ENCODE measurements at regions not wholly inside any gene's neighbourhood (a gene's known extent, or its start where the extent isn't known, plus 50 kb on each side); places are given as distances from the start of the nearest gene placed in this dataset.

DNA sequence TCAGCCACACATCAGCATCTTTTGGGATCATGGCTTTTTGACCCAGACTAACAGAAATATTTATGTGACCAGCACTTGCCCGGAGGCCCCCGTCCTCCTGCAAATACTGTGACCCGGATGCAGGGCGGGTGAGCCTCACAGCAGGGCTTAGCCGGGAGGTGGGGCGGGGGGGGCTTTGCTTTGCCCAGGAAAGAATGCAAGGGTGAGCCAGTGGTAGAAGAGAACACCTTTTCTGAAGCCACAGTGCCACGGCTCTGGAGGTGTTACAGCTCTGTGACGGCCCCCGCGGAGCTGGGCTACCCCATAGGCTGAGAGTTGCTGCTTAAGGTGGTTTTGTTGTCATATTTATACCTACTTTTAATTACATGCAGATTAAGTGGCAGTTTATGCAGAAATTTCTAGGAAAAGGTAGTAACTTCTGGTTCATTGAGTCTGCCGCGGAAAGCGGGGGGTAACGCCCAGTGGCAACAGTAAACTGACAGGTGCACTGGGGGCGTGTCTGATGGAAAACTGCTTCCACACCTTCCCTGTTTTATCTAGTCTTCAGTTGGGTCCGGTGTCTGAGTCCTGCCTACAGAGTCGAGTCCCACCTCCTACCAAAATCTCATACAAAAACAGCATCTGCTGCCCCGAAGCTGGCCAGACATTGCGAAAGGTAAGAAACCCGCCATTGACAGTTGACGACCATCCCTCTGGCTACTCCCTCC, 187.9 kb downstream of the TEX29 start:
- no peaks in the 10 kb centered on the region for H3K9me3 ChIP-seq
- intact Hi-C loops (cut with DNase I), result no loop called here
- H3K36me3 ChIP-seq, result no peaks in the 10 kb centered on the region
- no peak for TF ChIP-seq POLR2A (IDR thresholded peaks at IDR 0.05)
- TF ChIP-seq, protein P1, sequence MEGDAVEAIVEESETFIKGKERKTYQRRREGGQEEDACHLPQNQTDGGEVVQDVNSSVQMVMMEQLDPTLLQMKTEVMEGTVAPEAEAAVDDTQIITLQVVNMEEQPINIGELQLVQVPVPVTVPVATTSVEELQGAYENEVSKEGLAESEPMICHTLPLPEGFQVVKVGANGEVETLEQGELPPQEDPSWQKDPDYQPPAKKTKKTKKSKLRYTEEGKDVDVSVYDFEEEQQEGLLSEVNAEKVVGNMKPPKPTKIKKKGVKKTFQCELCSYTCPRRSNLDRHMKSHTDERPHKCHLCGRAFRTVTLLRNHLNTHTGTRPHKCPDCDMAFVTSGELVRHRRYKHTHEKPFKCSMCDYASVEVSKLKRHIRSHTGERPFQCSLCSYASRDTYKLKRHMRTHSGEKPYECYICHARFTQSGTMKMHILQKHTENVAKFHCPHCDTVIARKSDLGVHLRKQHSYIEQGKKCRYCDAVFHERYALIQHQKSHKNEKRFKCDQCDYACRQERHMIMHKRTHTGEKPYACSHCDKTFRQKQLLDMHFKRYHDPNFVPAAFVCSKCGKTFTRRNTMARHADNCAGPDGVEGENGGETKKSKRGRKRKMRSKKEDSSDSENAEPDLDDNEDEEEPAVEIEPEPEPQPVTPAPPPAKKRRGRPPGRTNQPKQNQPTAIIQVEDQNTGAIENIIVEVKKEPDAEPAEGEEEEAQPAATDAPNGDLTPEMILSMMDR (IDR thresholded peaks at IDR 0.05), result no peak
- no peak for DNase-seq
- no peaks in the 10 kb centered on the region for H3K4me1 ChIP-seq
- WGBS, 2 donors, result 90 to 93% methylated on average over 20 to 21 of the region's 21 CpGs
- no peaks in the 10 kb centered on the region for H3K27me3 ChIP-seq
- no peak overlapping the region for H3K27ac ChIP-seq
- no peak overlapping the region for H3K4me3 ChIP-seq (replicated peaks in 1 of 3)

DNA sequence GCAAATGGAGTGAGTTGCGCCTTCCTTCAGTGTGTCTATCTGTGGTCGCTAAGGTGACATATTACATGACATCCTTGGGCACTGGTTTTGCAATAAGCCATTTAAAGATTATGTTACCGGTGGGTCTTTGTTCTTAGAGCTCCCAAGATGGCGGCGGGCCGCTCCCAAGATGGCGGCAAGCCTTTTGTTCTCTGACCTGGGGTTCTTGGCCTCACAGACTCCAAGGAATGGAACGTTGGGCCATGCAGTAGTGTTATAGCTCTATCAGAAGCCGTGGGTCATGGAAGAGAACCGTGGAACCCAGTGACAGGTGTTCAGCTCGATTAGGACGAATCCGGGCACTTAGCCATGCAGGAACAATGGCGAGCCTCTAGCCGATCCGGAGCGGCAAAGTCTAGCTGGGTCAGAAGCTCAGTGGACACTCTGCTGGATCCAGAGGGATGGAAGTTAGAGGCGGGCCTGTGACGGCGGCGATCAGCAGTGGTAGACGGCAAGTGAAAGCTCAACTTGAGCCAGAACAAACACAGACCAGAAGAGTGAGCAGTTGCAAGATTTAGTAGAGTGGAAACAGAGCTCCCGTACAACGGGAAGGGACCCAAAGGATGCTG, 188.6 kb downstream of the TEX29 start:
- 71 to 80% methylated on average over 24 of the region's 24 CpGs for WGBS, 2 donors
- Histone ChIP-seq H3K27ac (no peak overlapping the region), H3K36me3 (no peaks in the 10 kb centered on the region), H3K27me3 (no peaks in the 10 kb centered on the region), H3K4me3 (replicated peaks in 1 of 3) (no peak overlapping the region), H3K9me3 (no peaks in the 10 kb centered on the region), H3K4me1 (no peaks in the 10 kb centered on the region)
- intact Hi-C loops (cut with DNase I), result no loop called here
- no peak for TF ChIP-seq POLR2A (IDR thresholded peaks at IDR 0.05)
- TF ChIP-seq, protein P1 (IDR thresholded peaks at IDR 0.05), result no peak
- no peak for DNase-seq

DNA sequence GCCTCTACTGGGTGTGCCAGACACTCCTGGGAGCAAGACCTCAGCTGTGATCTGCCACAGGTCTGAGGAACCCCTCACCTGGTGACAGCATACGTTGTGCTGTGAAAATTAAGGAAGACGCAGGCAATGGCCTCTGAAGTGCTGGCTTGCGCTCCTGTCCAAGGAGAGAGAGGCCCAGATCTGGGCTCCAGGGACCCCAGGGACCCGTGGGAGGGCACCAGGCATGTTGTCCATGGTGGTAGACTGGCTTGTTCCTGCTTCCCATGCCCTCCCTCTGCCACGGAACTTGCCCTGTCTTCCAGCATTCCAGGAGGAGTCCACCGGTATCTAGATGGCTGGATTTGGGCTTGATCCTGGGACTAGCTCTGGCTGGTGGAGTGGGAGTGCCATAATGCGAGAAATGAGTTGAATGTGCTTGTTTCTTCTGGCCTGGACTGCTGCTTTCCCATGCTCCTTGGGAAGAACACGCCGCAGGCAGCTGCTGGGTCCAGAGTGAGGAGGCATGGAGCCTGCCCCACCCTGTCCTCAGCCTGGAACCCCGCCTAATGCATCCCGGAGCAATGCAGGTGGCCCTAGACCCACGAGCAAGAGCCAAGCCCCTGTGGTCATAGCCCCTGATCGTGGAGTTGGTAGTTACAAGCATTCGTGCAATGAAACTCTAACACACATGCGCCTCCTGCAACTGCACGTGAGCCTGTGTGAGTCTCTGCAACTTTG, 190.2 kb downstream of the TEX29 start:
- no peaks in the 10 kb centered on the region for H3K27me3 ChIP-seq
- TF ChIP-seq POLR2A (IDR thresholded peaks at IDR 0.05), result no peak
- TF ChIP-seq, protein P1 (IDR thresholded peaks at IDR 0.05), result no peak
- H3K4me3 ChIP-seq (replicated peaks in 1 of 3), result no peak overlapping the region
- H3K9me3 ChIP-seq, result no peaks in the 10 kb centered on the region
- H3K36me3 ChIP-seq, result no peaks in the 10 kb centered on the region
- H3K4me1 ChIP-seq, result no peaks in the 10 kb centered on the region
- no peak overlapping the region for H3K27ac ChIP-seq
- intact Hi-C loops (cut with DNase I), result no loop called here
- 84 to 90% methylated on average over 12 to 16 of the region's 16 CpGs for WGBS, 2 donors
- DNase-seq, result no peak

DNA sequence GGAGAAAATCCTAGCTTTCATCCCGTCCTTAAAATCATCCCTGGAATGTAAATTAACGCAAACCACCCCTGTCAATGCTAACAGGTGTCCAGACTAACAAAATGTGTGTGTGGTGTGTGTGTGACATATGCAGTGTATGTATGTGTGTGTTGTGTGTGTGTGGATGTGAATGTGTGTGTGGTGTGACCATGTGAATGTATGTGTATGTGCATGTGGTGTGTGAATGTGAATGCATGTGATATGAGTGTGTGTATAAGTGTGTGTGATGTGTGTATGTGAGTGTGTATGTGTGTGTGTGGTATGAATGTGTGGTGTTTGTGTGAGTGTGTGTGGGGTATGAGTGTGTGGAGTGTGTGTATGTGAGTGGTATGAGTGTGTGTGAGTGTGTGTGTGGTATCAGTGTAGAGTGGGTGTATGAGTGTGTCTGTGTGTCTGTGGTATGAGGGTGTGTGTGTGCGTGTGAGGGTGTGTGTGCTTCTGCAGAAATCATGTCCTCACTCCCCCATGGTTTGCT, 190.8 kb downstream of the TEX29 start:
- intact Hi-C loops (cut with DNase I), result no loop called here
- no peaks in the 10 kb centered on the region for H3K36me3 ChIP-seq
- H3K27me3 ChIP-seq, result no peaks in the 10 kb centered on the region

More for the DNA sequence above, 190.8 kb downstream of the TEX29 start:
- DNase-seq, result no peak
- Histone ChIP-seq H3K9me3 (no peaks in the 10 kb centered on the region), H3K27ac (no peak overlapping the region), H3K4me1 (no peaks in the 10 kb centered on the region), H3K4me3 (replicated peaks in 1 of 3) (no peak overlapping the region)
- TF ChIP-seq POLR2A (IDR thresholded peaks at IDR 0.05), result no peak
- TF ChIP-seq, protein P1 (IDR thresholded peaks at IDR 0.05), result no peak
- WGBS, 2 donors, result 77 to 89% methylated on average over 3 of the region's 3 CpGs
